GM12873 (cell line): ENCODE measurements at regions not wholly inside any gene's neighbourhood (a gene's known extent, or its start where the extent isn't known, plus 50 kb on each side); places are given as distances from the start of the nearest gene placed in this dataset.

ENCODE experiments used
- TF ChIP-seq, protein P1 (sequence below): IDR thresholded peaks from 2 replicates; pipeline ENCODE4 v1.5.1; 2012; ENCODE audit warnings: low read depth, mild to moderate bottlenecking, moderate library complexity, low read length, control low read depth; ENCODE audit not compliant: insufficient read depth; ENCODE audit errors: missing control alignments

GRCh38 chr2:106285237-106285829 is 91.2 kb upstream of the UXS1 start:
- TF ChIP-seq, protein P1, sequence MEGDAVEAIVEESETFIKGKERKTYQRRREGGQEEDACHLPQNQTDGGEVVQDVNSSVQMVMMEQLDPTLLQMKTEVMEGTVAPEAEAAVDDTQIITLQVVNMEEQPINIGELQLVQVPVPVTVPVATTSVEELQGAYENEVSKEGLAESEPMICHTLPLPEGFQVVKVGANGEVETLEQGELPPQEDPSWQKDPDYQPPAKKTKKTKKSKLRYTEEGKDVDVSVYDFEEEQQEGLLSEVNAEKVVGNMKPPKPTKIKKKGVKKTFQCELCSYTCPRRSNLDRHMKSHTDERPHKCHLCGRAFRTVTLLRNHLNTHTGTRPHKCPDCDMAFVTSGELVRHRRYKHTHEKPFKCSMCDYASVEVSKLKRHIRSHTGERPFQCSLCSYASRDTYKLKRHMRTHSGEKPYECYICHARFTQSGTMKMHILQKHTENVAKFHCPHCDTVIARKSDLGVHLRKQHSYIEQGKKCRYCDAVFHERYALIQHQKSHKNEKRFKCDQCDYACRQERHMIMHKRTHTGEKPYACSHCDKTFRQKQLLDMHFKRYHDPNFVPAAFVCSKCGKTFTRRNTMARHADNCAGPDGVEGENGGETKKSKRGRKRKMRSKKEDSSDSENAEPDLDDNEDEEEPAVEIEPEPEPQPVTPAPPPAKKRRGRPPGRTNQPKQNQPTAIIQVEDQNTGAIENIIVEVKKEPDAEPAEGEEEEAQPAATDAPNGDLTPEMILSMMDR, result no peak

- TF ChIP-seq, protein P1, result no peak
Observed at GRCh38 chr2:106284691-106285202, 90.6 kb upstream of the UXS1 start.

DNA sequence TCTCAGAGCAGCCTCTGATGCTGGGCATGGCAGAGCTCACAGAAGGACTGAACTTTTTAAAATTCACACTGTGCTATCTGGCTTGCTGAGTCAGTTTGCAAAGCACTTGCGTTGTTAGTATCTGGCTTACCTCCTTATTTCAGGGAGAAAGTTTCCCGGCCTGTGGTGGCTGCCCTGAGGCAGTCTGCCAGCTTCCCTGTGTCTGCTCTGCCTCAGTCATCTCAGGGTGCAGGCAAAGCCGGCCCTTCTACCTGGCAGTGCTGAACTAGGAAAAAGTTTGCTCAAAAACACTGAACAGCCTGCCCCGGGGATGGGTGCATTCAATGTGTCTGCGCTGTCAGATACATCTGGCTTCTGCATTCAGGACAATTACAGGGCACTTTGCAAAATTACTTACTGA is 90.2 kb upstream of the UXS1 start:
- TF ChIP-seq, protein P1, result no peak

DNA sequence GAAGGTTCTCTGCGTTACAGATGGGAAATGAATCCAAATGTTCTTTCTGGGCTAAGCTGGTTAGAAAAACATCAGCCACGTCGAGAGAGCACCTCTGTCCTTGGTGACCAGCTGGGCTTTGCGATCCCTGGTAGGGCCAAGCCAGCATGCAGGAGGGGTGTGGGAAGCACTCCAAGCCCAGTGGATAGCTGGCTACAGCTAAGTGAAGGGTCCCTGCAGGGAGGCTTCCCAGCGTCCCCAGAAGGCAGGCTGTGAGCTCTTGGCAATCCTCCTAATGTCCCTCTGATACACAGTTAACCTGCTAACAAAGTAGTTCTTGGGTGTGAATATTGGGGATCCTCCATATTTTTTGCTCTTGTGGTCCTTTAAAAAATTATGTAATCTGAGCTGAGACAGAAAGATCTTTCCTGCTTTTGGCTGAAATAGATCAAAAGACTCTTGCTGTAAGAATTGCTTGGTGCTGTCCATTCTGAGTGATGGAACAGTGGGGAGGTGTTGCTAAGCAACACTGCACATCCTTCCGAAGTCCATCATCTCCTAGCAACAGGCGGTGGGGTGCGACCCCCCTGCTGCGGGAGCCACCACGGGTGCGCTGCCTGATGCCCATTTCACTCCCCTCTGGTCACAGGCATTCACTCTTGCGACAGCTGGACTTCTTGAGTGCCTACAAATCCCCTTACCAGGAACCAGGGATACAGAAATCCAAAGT is 88.5 kb upstream of the UXS1 start:
- TF ChIP-seq, protein P1, result no peak

- TF ChIP-seq, protein P1, result no peak
Observed at GRCh38 chr2:106280722-106281446, 86.8 kb upstream of the UXS1 start.

DNA sequence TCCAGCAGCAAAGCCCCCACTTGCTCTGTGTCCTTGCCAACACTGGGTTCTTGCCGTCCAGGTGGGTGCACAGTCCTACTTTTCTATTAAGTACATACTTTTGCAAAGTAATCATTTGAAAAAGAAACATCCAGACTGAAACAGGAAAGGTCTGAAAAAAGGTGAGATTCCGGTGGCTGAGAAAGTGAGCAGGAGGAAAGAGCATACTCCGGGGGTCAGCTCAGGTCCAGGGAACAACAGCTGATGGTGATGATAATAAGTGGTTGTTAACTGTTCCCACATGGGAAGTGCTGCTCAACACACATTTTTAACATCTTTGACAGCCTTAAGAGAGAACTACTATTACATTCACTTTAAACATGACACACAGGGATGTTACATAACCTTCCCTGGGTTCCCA is 86.1 kb upstream of the UXS1 start:
- TF ChIP-seq, protein P1, result no peak
